ENCODE measurements at regions not wholly inside any gene's neighbourhood (a gene's known extent, or its start where the extent isn't known, plus 50 kb on each side); places are given as distances from the start of the nearest gene placed in this dataset.

DNA sequence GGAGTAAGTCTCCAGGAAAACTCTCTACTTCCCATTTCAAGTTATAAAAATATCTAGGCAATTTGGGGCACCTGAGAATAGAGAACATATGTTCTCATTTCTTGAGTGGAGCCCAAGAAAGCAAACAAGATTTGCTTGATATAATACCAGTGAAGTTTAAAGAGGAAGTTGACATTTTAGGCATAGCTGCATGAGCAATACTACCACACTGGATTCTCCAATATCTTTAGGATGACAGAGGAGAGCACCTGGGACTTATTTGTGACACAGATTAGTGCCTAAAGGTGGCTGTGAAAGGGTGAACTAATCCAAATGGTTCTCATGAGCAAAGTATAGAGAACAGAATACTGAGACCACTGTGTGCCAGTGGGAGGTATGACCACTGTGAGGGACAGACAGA, 423.5 kb upstream of the RIOK2 start:
- TF ChIP-seq, protein P1, sequence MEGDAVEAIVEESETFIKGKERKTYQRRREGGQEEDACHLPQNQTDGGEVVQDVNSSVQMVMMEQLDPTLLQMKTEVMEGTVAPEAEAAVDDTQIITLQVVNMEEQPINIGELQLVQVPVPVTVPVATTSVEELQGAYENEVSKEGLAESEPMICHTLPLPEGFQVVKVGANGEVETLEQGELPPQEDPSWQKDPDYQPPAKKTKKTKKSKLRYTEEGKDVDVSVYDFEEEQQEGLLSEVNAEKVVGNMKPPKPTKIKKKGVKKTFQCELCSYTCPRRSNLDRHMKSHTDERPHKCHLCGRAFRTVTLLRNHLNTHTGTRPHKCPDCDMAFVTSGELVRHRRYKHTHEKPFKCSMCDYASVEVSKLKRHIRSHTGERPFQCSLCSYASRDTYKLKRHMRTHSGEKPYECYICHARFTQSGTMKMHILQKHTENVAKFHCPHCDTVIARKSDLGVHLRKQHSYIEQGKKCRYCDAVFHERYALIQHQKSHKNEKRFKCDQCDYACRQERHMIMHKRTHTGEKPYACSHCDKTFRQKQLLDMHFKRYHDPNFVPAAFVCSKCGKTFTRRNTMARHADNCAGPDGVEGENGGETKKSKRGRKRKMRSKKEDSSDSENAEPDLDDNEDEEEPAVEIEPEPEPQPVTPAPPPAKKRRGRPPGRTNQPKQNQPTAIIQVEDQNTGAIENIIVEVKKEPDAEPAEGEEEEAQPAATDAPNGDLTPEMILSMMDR (IDR thresholded peaks at IDR 0.05; ENCODE audit: insufficient read depth, low read length), result no peak
- no peak for TF ChIP-seq POLR2AphosphoS5 (IDR thresholded peaks at IDR 0.05; ENCODE audit: low read depth)
